ENCODE measurements at regions not wholly inside any gene's neighbourhood (a gene's known extent, or its start where the extent isn't known, plus 50 kb on each side); places are given as distances from the start of the nearest gene placed in this dataset.

DNA sequence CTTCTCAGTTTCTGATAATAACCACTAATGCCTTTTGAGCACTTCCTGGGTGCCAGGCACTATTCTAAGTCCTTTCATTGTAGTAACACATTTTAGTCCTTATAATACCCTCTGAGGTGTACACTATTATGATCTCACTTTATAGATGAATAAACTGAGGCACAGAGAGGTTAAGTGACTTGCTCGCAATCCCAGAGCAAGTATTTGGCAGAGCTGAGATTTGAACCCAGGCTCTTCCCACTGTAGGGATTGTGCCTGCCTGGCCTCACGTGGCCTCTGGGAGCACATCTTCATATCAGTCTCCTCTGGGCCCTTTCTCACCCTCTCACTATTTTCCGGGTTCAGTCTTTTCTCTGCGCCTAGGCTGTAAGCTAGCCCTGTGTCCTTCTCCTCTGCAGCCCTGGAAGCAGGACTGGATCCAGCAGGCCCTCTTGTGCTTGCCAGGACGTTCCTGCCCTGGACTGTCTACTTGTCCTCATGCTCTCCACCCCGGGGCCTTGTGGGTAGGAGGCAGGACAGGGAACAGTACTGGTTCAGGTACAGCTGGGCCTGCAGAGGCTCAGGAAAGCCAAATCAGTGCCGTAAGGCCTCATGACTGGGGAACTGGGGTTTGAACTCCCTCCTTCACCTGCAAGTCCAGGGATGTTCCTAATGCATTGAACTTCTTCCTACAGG, 139.6 kb downstream of the VEGFA start:
- TF ChIP-seq CTCF (conservative IDR thresholded peaks at IDR 0.05; ENCODE audit: low read length) (no peak), EZH2phosphoT487 (IDR thresholded peaks at IDR 0.05; ENCODE audit: borderline replicate concordance) (no peak)
